ENCODE measurements at regions not wholly inside any gene's neighbourhood (a gene's known extent, or its start where the extent isn't known, plus 50 kb on each side); places are given as distances from the start of the nearest gene placed in this dataset.
"Not testable (repeated sequence)": the region's sequence is repeated elsewhere in the genome, so short reads cannot be mapped to it uniquely, and the experiment has no call there.

GRCh38 chr6:159642995-159643394 is 50.0 kb downstream of the SOD2 start:
- no peak for DNase-seq

- no peak for DNase-seq
Observed at GRCh38 chr6:159642481-159642880, 50.6 kb downstream of the SOD2 start.

GRCh38 chr6:159640722-159641482 is 52.1 kb downstream of the SOD2 start:
- DNase-seq: peak; percentile 73

GRCh38 chr6:159640322-159640721 is 52.7 kb downstream of the SOD2 start:
- peak; percentile 82 for DNase-seq

- DNase-seq: peak; percentile 79
Observed at GRCh38 chr6:159639721-159640120, 53.3 kb downstream of the SOD2 start.

GRCh38 chr6:159633196-159633595 is 59.8 kb downstream of the SOD2 start:
- DNase-seq: peak; percentile 37

- DNase-seq: no peak
Observed at GRCh38 chr6:159631886-159632285, 61.2 kb downstream of the SOD2 start.

GRCh38 chr6:159627939-159628338 is 65.1 kb downstream of the SOD2 start:
- no peak for DNase-seq

- DNase-seq: not testable (repeated sequence)
Observed at GRCh38 chr6:159626506-159626905, 66.5 kb downstream of the SOD2 start.

- no peak for DNase-seq
Observed at GRCh38 chr6:159623156-159623555, 69.9 kb downstream of the SOD2 start.

GRCh38 chr6:159620947-159621346 is 72.1 kb downstream of the SOD2 start:
- no peak for DNase-seq

GRCh38 chr6:159617444-159617843 is 75.6 kb downstream of the SOD2 start:
- no peak for DNase-seq

GRCh38 chr6:159616456-159616855 is 76.6 kb downstream of the SOD2 start:
- no peak for DNase-seq

GRCh38 chr6:159615918-159616317 is 77.1 kb downstream of the SOD2 start:
- no peak for DNase-seq

GRCh38 chr6:159610881-159611280 is 82.2 kb downstream of the SOD2 start:
- no peak for DNase-seq

- DNase-seq: no peak
Observed at GRCh38 chr6:159609652-159610178, 83.3 kb downstream of the SOD2 start.

- peak; percentile 38 for DNase-seq
Observed at GRCh38 chr6:159608961-159609651, 83.9 kb downstream of the SOD2 start.

- no peak for DNase-seq
Observed at GRCh38 chr6:159606786-159607185, 86.3 kb downstream of the SOD2 start.

GRCh38 chr6:159604443-159604956 is 88.5 kb downstream of the SOD2 start:
- DNase-seq: no peak

GRCh38 chr6:159602431-159603041 is 90.5 kb downstream of the SOD2 start:
- DNase-seq: no peak

- DNase-seq: no peak
Observed at GRCh38 chr6:159601211-159601610, 91.8 kb downstream of the SOD2 start.

GRCh38 chr6:159595173-159595572 is 97.9 kb downstream of the SOD2 start:
- DNase-seq: no peak

- DNase-seq: no peak
Observed at GRCh38 chr6:159594750-159595117, 98.3 kb downstream of the SOD2 start.
